Peyer's patch (tissue), 4 donors: ENCODE measurements at regions not wholly inside any gene's neighbourhood (a gene's known extent, or its start where the extent isn't known, plus 50 kb on each side); places are given as distances from the start of the nearest gene placed in this dataset.

Experiments used
- CTCF ChIP-seq, 6 experiments: fragments of 450-650 bp in 4 of 6; fragments of 200-600 bp in 2 of 6; sonication (generic) in 1 of 6; IDR thresholded peaks; one replicate each; pipeline ENCODE4 v1.5.1; 2017 to 2019; ENCODE audit warnings: antibody characterized with exemption in 6 of 6, mild to moderate bottlenecking in 3 of 6, moderate library complexity in 1 of 6
- POLR2A ChIP-seq, 2 donors: fragments of 450-650 bp; IDR thresholded peaks; one replicate each; pipeline ENCODE4 v1.5.1; 2017; ENCODE audit warnings: antibody characterized with exemption in 2 of 2, mild to moderate bottlenecking in 2 of 2, moderate library complexity in 2 of 2

GRCh38 chr2:19592197-19592596 is 233.8 kb upstream of the OSR1 start:
- no peak for TF ChIP-seq CTCF (IDR thresholded peaks at IDR 0.05)
- TF ChIP-seq POLR2A (IDR thresholded peaks at IDR 0.05) = no peak
